AG20443 (cell line): ENCODE measurements at regions not wholly inside any gene's neighbourhood (a gene's known extent, or its start where the extent isn't known, plus 50 kb on each side); places are given as distances from the start of the nearest gene placed in this dataset.
"Not testable (repeated sequence)": the region's sequence is repeated elsewhere in the genome, so short reads cannot be mapped to it uniquely, and the experiment has no call there.

ENCODE experiments used
- DNase-seq: peaks from one replicate; pipeline ENCODE4 v3.0.0; 2012; ENCODE audit warnings: low spot score, mixed read lengths

DNA sequence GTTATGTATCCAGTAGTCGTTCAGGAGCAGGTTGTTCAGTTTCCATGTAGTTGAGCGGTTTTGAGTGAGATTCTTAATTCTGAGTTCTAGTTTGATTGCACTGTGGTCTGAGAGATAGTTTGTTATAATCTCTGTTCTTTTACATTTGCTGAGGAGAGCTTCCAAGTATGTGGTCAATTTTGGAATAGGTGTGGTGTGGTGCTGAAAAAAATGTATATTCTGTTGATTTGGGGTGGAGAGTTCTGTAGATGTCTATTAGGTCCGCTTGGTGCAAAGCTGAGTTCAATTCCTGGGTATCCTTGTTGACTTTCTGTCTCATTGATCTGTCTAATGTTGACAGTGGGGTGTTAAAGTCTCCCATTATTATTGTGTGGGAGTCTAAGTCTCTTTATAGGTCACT is 68.6 kb upstream of the IZUMO1R start:
- DNase-seq: not testable (repeated sequence)

DNA sequence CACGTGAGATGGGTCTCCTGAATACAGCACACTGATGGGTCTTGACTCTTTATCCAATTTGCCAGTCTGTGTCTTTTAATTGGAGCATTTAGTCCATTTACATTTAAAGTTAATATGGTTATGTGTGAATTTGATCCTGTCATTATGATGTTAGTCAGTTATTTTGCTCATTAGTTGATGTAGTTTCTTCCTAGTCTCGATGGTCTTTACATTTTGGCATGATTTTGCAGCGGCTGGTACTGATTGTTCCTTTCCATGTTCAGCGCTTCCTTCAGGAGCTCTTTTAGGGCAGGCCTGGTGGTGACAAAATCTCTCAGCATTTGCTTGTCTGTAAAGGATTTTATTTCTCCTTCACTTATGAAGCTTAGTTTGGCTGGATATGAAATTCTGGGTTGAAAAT is 68.0 kb upstream of the IZUMO1R start:
- not testable (repeated sequence) for DNase-seq

DNA sequence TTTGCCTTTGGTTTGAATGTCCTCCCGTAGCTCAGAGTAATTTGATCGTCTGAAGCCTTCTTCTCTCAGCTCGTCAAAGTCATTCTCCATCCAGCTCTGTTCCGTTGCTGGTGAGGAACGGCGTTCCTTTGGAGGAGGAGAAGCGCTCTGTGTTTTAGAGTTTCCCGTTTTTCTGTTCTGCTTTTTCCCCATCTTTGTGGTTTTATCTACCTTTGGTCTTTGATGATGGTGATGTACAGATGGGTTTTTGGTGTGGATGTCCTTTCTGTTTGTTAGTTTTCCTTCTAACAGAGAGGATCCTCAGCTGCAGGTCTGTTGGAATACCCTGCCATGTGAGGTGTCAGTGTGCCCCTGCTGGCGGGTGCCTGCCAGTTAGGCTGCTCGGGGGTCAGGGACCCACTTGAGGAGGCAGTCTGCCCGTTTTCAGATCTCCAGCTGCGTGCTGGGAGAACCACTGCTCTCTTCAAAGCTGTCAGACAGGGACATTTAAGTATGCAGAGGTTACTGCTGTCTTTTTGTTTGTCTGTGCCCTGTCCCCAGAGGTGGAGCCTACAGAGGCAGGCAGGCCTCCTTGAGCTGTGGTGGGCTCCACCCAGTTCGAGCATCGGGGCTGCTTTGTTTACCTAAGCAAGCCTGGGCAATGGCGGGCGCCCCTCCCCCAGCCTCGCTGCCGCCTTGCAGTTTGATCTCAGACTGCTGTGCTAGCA is 66.8 kb upstream of the IZUMO1R start:
- DNase-seq: not testable (repeated sequence)

DNA sequence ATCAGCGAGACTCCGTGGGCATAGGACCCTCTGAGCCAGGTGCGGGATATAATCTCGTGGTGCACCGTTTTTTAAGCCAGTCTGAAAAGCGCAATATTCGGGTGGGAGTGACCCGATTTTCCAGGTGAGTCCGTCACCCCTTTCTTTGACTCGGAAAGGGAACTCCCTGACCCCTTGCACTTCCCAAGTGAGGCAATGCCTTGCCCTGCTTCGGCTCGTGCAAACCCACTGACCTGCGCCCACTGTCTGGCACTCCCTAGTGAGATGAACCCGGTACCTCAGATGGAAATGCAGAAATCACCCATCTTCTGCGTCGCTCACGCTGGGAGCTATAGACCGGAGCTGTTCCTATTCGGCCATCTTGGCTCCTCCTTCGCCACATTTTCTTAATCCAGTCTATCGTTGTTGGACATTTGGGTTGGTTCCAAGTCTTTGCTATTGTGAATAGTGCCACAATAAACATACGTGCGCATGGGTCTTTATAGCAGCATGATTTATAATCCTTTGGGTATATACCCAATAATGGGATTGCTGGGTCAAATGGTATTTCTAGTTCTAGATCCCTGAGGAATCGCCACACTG is 66.1 kb upstream of the IZUMO1R start:
- DNase-seq: not testable (repeated sequence)

DNA sequence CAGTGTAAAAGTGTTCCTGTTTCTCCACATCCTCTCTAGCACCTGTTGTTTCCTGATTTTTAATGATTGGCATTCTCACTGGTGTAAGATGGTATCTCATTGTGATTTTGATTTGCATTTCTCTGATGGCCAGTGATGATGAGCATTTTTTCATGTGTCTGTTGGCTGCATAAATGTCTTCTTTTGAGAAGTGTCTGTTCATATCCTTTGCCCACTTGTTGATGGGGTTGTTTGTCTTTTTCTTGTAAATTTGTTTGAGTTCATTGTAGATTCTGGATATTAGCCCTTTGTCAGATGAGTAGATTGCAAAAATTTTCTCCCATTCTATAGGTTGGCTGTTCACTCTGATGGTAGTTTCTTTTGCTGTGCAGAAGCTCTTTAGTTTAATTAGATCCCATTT is 65.6 kb upstream of the IZUMO1R start:
- not testable (repeated sequence) for DNase-seq

DNA sequence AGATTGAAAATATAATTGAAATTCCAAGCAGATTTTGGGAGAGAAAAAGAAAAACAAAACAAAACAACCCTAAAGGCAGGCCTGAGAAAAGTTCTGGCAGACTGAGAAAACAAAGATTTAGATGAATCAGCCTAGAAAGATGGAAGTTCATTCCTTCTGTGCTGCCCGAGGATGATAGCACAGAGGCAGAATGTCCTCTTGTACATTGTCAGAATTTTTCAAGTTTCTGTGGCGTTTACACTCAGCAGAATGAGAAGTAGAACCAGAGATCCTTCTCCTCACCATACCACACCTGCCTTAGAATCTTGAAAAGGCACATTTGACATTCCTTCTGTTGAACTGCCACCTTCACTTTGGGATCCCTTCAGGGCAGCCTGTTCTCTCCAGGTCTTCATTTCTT is 62.5 kb upstream of the IZUMO1R start:
- peak; percentile 12 for DNase-seq

DNA sequence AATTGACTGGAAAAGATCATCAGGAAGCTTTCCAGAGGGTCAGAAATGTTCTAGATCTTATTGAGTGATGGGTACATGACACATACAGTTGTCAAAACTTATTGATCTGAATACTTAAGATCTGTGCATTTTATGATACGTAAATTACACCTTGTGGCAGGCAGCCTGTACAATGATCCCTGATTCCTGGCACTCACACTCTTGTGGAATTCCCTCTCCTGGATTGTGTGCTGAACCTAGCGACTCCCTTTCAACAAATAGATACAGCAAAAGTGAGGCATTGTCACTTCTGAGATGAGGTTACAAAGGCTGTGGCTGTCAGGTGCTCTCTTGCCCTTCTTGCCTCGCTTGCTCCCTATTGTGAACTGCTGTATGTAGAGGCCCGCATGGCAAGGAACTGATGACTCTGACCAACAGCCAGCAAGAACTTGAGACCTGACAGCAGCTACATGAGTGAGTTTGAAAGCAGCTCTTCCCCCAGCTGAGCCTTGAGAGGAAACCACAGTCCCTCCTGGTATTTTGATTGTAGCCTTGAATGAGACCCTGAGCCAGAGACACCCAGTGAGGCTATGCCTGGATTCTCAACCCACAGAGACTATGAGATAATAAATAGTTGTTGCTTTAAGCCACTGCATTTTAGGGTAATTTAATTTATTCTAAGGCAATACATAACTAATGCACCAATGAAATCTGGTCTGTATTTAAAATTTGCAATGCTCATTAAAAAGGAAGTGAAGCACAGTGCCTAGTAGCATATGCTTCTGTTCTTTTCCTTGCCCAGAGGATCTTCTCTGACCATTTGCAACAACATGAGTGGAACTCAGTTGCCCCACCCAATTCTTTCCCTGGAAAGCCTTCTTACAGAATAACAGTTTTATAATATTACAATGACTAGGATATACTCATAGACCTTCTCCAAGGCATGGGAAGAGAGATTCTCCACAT is 60.5 kb upstream of the IZUMO1R start:
- no peak for DNase-seq

DNA sequence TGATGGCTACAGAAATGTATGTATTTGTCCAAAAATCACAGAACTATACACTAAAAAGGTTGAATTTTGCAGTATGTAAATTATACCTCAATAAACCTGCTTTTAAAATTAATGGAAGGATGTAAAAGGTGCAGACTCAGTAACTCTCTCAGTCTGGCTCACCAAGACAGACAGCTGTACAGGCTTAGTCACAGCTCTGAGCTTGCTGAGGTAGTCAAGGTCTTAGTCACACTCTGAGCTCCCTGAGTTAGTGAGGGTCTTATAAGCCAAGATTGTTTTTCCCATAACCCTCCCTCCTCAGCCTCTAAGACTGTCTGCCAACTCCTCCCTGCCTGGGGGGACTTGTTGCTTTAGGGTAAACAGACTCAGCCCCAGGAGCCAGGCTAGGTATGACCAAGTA is 59.3 kb upstream of the IZUMO1R start:
- no peak for DNase-seq

DNA sequence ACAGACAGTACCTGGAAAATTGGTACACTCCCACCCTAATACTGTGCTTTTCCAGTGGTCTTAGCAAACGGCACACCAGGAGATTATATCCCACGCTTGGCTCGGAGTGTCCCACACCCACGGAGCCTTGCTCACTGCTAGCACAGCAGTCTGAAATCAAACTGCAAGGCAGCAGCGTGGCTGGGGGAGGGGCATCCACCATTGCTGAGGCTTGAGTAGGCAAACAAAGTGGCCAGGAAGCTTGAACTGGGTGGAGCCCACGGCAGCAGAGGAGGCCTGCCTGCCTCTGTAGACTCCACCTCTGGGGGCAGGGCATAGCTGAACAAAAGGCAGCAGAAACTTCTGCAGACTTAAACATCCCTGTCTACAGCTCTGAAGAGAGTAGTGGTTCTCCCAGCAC is 56.1 kb upstream of the IZUMO1R start:
- not testable (repeated sequence) for DNase-seq

DNA sequence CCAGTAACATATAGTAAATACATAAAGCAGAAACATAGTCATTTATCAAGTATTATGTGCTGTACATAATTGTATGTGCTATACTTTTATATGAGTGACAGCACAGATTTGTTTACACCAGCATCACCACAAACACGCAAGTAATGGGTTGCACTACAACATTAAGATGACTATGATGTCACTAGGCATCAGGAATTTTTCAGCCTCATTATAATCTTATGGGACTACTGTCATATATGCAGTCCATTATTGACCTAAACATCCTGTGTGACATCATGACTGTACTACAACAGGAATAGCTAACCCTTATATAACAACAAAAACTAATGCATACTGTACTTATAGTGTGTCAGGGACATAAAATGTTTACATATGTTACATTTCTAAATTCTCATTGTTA is 50.2 kb upstream of the IZUMO1R start:
- DNase-seq: no peak
